ENCODE measurements at regions not wholly inside any gene's neighbourhood (a gene's known extent, or its start where the extent isn't known, plus 50 kb on each side); places are given as distances from the start of the nearest gene placed in this dataset.

- no peak for TF ChIP-seq CTCF (conservative IDR thresholded peaks at IDR 0.05; ENCODE audit: low read length)
- DNase-seq (ENCODE audit: low read depth), result no peak
- no peak overlapping the region for H3K4me3 ChIP-seq (ENCODE audit: low read length)
These were observed 241.6 kb upstream of the CACNA2D1 start for GRCh38 chr7:82685214-82685613.

DNA sequence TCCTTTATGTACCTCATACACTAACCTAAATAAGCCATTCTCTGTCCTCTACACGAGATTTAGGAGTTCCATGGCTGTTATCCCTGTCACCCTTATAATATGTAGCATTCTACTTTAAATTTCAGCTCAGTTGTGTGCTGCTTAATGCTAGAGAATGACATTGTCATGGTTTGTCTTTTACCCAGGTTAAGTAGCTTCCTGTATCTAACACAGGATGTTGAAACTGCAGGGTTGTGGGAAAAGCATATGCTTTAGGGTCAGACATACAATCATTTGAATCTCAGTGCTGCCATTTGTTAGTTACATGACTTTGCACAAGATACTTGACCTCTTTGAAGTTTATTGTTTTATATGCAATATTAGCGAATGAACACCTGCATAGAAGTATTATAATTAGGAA, 235.1 kb upstream of the CACNA2D1 start:
- DNase-seq (ENCODE audit: low read depth), result no peak
- TF ChIP-seq CTCF (conservative IDR thresholded peaks at IDR 0.05; ENCODE audit: low read length), result no peak
- H3K4me3 ChIP-seq (ENCODE audit: low read length), result no peak overlapping the region

DNA sequence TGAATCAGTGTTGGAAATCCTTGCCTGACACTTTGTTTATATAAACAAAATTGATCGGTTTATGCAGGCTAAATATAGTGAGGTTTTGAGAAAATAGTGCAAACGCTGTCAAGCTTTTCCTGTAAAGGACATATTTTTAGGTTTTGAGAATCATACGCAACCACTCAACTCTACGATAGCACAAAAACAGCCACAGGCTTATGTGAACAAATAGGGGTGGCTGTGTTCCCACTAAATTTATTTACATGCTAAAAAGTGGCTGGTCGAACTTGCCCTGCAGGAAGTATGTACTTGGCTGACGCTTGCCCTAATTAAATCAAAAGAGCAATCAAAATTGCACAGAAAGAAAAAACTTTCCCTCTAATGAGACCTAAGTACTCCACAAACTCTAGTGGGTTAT, 234.7 kb upstream of the CACNA2D1 start:
- no peak overlapping the region for H3K4me3 ChIP-seq (ENCODE audit: low read length)
- no peak for TF ChIP-seq CTCF (conservative IDR thresholded peaks at IDR 0.05; ENCODE audit: low read length)
- DNase-seq (ENCODE audit: low read depth), result no peak

GRCh38 chr7:82677493-82677892, 233.9 kb upstream of the CACNA2D1 start:
- no peak overlapping the region for H3K4me3 ChIP-seq (ENCODE audit: low read length)
- peak; percentile 9 for DNase-seq (ENCODE audit: low read depth)
- no peak for TF ChIP-seq CTCF (conservative IDR thresholded peaks at IDR 0.05; ENCODE audit: low read length)

DNA sequence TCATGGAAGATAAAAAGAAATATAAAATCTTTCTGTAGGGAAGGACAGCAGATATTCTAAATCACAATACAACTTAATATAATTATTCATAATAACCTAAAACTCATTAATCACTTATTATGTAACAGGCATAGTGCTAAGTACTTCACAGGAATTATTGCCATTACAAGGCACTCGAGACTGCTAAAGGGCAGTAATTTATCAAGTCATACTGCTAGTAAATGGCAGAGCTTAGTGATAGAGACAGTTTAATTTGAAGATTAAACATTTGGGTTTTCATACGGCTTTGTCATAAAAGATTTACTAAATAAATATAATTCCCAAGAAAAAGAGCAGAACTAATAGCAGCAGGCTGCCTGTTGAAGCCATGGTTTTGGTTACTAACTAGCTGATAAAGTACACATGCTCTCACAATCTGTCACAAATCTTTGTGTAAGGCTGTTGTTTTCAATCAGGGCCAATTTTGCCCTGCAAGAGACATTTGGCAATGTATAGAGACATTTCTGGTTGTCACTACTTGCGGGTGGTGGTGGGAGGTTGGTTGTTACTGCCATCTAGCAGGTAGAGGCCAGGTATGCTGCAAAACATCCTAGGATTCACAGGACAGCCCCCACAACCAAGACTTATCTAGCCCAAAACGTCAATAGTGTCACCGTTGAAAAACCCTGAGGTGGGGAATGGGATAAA, 233.3 kb upstream of the CACNA2D1 start:
- DNase-seq (ENCODE audit: low read depth), result no peak
- no peak overlapping the region for H3K4me3 ChIP-seq (ENCODE audit: low read length)
- no peak for TF ChIP-seq CTCF (conservative IDR thresholded peaks at IDR 0.05; ENCODE audit: low read length)

DNA sequence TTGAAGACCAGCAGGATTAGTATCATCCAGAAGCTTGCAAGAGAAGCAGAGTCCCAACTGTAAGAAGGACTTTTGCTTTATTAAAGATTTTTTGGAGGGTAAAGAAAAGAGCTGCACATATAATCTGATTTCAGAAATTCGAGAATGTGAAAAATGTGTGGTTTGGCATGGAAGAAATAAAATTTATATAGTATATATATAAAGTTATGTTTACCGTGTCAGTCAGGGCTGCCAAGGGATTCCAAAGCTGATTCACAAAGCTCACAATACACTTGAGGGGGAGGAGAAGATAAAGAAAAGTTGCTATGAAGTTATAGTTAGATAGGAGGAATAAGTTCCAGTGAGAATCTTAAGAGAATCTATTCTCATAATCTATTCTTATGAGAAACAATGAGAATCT, 231.8 kb upstream of the CACNA2D1 start:
- no peak for TF ChIP-seq CTCF (conservative IDR thresholded peaks at IDR 0.05; ENCODE audit: low read length)
- no peak for DNase-seq (ENCODE audit: low read depth)
- H3K4me3 ChIP-seq (ENCODE audit: low read length), result no peak overlapping the region

DNA sequence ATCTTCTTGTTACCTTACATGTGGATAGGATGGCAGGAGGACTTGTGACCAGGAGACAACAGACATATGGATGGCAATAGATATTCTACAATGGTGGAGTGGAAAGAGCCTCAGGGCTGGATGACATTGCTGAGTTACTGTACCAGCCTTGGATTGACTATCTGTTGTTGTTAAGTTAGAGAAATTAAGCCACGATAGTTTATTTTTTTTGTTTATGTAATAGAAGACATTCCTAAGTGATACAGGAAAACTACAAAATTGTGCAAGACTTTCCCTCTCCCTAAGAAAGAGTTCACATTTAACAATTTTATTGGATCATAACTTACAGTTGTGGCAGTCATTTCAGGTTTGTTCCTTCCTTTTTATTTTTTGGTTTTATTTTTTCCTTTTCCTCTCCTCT, 230.7 kb upstream of the CACNA2D1 start:
- no peak for TF ChIP-seq CTCF (conservative IDR thresholded peaks at IDR 0.05; ENCODE audit: low read length)
- no peak for DNase-seq (ENCODE audit: low read depth)
- H3K4me3 ChIP-seq (ENCODE audit: low read length), result no peak overlapping the region

Data from AG10803 (cell line).